ENCODE measurements at regions not wholly inside any gene's neighbourhood (a gene's known extent, or its start where the extent isn't known, plus 50 kb on each side); places are given as distances from the start of the nearest gene placed in this dataset.

DNA sequence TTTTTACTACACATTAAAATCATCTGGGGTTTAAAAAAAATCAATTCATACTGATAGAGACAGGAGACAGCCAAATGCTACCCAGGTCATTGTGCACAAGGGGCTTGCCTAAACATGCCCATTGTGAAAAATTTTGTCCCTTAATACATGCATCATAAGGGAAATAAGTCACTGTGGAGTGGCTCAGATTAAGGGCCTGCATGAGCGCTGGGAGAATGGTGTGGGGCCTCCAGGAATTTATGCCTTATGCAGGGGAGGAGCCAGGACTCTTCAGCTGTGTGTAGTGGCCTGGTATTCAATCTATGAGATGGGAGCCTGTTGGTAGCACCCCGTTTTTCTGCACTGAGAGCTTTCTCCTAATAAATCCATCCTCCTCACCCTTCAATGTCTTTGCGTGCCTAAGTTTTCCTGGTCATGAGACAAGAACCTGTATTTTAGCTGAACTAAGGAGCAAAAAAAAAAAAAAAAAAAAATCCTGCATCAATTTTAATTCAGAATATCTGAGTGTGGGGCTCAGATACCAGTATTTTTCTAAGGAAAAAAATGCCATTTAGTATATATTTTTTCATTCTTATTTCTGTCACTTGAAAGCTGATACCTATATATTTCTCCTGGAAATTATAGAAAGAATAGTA, 997.6 kb upstream of the ATXN8OS start:
- TF ChIP-seq, protein P1, sequence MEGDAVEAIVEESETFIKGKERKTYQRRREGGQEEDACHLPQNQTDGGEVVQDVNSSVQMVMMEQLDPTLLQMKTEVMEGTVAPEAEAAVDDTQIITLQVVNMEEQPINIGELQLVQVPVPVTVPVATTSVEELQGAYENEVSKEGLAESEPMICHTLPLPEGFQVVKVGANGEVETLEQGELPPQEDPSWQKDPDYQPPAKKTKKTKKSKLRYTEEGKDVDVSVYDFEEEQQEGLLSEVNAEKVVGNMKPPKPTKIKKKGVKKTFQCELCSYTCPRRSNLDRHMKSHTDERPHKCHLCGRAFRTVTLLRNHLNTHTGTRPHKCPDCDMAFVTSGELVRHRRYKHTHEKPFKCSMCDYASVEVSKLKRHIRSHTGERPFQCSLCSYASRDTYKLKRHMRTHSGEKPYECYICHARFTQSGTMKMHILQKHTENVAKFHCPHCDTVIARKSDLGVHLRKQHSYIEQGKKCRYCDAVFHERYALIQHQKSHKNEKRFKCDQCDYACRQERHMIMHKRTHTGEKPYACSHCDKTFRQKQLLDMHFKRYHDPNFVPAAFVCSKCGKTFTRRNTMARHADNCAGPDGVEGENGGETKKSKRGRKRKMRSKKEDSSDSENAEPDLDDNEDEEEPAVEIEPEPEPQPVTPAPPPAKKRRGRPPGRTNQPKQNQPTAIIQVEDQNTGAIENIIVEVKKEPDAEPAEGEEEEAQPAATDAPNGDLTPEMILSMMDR (IDR thresholded peaks at IDR 0.05; ENCODE audit: low read depth, low read length) = no peak
- TF ChIP-seq EZH2phosphoT487 (IDR thresholded peaks at IDR 0.05; ENCODE audit: low read depth) = no peak
